Esophagus squamous epithelium (tissue), 4 donors: ENCODE measurements at regions not wholly inside any gene's neighbourhood (a gene's known extent, or its start where the extent isn't known, plus 50 kb on each side); places are given as distances from the start of the nearest gene placed in this dataset.
"Not testable (repeated sequence)": the region's sequence is repeated elsewhere in the genome, so short reads cannot be mapped to it uniquely, and the experiment has no call there.

Source experiments
- CTCF ChIP-seq, 6 experiments: fragments of 450-650 bp in 4 of 6; fragments of 200-600 bp in 2 of 6; sonication (generic) in 2 of 6; IDR thresholded peaks; one replicate each; pipeline ENCODE4 v1.5.1; 2016 to 2019; ENCODE audit warnings: antibody characterized with exemption in 6 of 6, mild to moderate bottlenecking in 4 of 6, moderate library complexity in 4 of 6
- POLR2A ChIP-seq, 4 donors: fragments of 450-650 bp; IDR thresholded peaks; one replicate each; pipeline ENCODE4 v1.6.1; 2017; ENCODE audit warnings: antibody characterized with exemption in 4 of 4, mild to moderate bottlenecking in 4 of 4, moderate library complexity in 3 of 4

GRCh38 chr6:150493552-150493951 is 106.1 kb upstream of the PLEKHG1 start:
- TF ChIP-seq POLR2A, CTCF (IDR thresholded peaks at IDR 0.05): not testable (repeated sequence)
